ENCODE measurements at regions not wholly inside any gene's neighbourhood (a gene's known extent, or its start where the extent isn't known, plus 50 kb on each side); places are given as distances from the start of the nearest gene placed in this dataset.

DNA sequence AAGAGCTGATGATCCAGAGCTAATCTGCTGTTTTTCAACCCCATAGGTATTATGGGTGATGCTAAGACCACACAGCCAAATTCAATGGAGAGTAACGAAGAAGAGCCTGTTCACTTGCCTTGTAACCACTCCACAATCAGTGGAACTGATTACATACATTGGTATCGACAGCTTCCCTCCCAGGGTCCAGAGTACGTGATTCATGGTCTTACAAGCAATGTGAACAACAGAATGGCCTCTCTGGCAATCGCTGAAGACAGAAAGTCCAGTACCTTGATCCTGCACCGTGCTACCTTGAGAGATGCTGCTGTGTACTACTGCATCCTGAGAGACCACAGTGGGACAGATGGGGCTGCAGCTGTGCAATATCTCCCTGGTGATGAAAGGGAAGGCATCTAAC is 386.0 kb downstream of the DAD1 start:
- no peaks in the 10 kb centered on the region for H3K27me3 ChIP-seq (ENCODE audit: control insufficient read depth in 2 of 2, insufficient read depth in 2 of 2, low read length in 2 of 2)
- no peak for TF ChIP-seq CTCF (IDR thresholded peaks at IDR 0.05)
- H3K4me3 Mint-ChIP-seq = no peak overlapping the region
- DNase-seq = no peak
- H3K36me3 ChIP-seq (replicated peaks in 1 of 2; ENCODE audit: control insufficient read depth in 1 of 2, insufficient read depth in 2 of 2, low read length in 2 of 2) = no peaks in the 10 kb centered on the region
- peaks cover 3% of the 10 kb centered on the region for H3K4me1 Mint-ChIP-seq
- H3K4me2 ChIP-seq (replicated peaks; ENCODE audit: extremely low read depth, low read length, poor library complexity, severe bottlenecking) = no peak overlapping the region
- no peak overlapping the region for H3K27ac Mint-ChIP-seq
- peaks cover 0 to 8% of the 10 kb centered on the region in 2 donors for H3K9me3 ChIP-seq (replicated peaks in 1 of 2; ENCODE audit: control insufficient read depth in 1 of 2, insufficient read depth in 1 of 2, low read length in 2 of 2)
- no peaks in the 10 kb centered on the region for H3K36me3 Mint-ChIP-seq
- H3K9ac ChIP-seq (ENCODE audit: insufficient read depth, low read length, poor library complexity, severe bottlenecking) = no peak overlapping the region
- intact Hi-C loops (cut with micrococcal nuclease) = no loop called here
- H2AFZ ChIP-seq (ENCODE audit: insufficient read depth, low read depth, low read length, poor library complexity, severe bottlenecking) = no peak overlapping the region
- H3K79me2 ChIP-seq (ENCODE audit: insufficient read depth, low read length) = no peaks in the 10 kb centered on the region
- peaks cover 1 to 2% (median 2%) of the 10 kb centered on the region in 3 donors for H3K27me3 Mint-ChIP-seq (ENCODE audit: low read depth in 3 of 3)
- 91% methylated on average over 5 of the region's 5 CpGs for WGBS (ENCODE audit: insufficient coverage)
- no peaks in the 10 kb centered on the region for H3K4me1 ChIP-seq (ENCODE audit: control insufficient read depth in 1 of 2, insufficient read depth in 2 of 2, low read length in 2 of 2)
- no peak overlapping the region for H3K4me3 ChIP-seq (replicated peaks in 1 of 3; ENCODE audit: low read depth in 2 of 3, low read length in 3 of 3)
- no peak overlapping the region for H3K27ac ChIP-seq (ENCODE audit: low read depth in 1 of 2, low read length in 2 of 2)
- no peaks in the 10 kb centered on the region for H4K20me1 ChIP-seq (ENCODE audit: insufficient read depth, low read length)
- peaks cover 3 to 15% (median 8%) of the 10 kb centered on the region in 7 donors for H3K9me3 Mint-ChIP-seq

DNA sequence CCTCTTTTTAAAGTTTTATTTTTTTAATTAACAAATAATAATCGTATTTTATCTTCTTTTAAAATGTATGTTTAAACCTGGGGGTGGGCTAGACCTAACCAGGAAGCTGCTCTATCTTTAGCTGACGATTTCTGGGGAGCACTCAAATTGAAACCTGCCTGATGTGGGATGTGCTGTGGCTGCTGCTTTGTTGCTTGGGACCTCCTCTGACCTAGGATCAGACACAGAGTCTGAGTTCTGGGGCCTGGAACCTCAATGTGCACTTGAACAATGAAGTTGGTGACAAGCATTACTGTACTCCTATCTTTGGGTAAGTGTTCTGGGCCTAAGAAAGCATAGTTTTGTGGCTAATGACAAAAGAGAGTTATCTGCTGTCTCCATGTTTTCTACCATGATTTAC is 386.7 kb downstream of the DAD1 start:
- Mint-ChIP-seq H3K27me3 (ENCODE audit: low read depth in 3 of 3) (peaks cover 2 to 3% (median 2%) of the 10 kb centered on the region in 3 donors), H3K36me3 (no peaks in the 10 kb centered on the region), H3K27ac (no peak overlapping the region), H3K4me3 (no peak overlapping the region), H3K9me3 (peaks cover 3 to 16% (median 9%) of the 10 kb centered on the region in 7 donors), H3K4me1 (peaks cover 3% of the 10 kb centered on the region)
- DNase-seq = no peak
- Histone ChIP-seq H3K9ac (ENCODE audit: insufficient read depth, low read length, poor library complexity, severe bottlenecking) (no peak overlapping the region), H4K20me1 (ENCODE audit: insufficient read depth, low read length) (no peaks in the 10 kb centered on the region), H3K36me3 (replicated peaks in 1 of 2; ENCODE audit: control insufficient read depth in 1 of 2, insufficient read depth in 2 of 2, low read length in 2 of 2) (no peaks in the 10 kb centered on the region), H3K27me3 (ENCODE audit: control insufficient read depth in 2 of 2, insufficient read depth in 2 of 2, low read length in 2 of 2) (no peaks in the 10 kb centered on the region), H2AFZ (ENCODE audit: insufficient read depth, low read depth, low read length, poor library complexity, severe bottlenecking) (no peak overlapping the region), H3K27ac (ENCODE audit: low read depth in 1 of 2, low read length in 2 of 2) (no peak overlapping the region), H3K79me2 (ENCODE audit: insufficient read depth, low read length) (no peaks in the 10 kb centered on the region), H3K4me1 (ENCODE audit: control insufficient read depth in 1 of 2, insufficient read depth in 2 of 2, low read length in 2 of 2) (no peaks in the 10 kb centered on the region), H3K4me2 (replicated peaks; ENCODE audit: extremely low read depth, low read length, poor library complexity, severe bottlenecking) (no peak overlapping the region), H3K4me3 (replicated peaks in 1 of 3; ENCODE audit: low read depth in 2 of 3, low read length in 3 of 3) (no peak overlapping the region), H3K9me3 (replicated peaks in 1 of 2; ENCODE audit: control insufficient read depth in 1 of 2, insufficient read depth in 1 of 2, low read length in 2 of 2) (peaks cover 0 to 8% of the 10 kb centered on the region in 2 donors)
- intact Hi-C loops (cut with micrococcal nuclease) = no loop called here
- WGBS (ENCODE audit: insufficient coverage) = 100% methylated on average over 1 of the region's 2 CpGs
- TF ChIP-seq CTCF (IDR thresholded peaks at IDR 0.05) = no peak

All from CD14-positive monocyte (primary cell).